ENCODE measurements at regions not wholly inside any gene's neighbourhood (a gene's known extent, or its start where the extent isn't known, plus 50 kb on each side); places are given as distances from the start of the nearest gene placed in this dataset.

DNA sequence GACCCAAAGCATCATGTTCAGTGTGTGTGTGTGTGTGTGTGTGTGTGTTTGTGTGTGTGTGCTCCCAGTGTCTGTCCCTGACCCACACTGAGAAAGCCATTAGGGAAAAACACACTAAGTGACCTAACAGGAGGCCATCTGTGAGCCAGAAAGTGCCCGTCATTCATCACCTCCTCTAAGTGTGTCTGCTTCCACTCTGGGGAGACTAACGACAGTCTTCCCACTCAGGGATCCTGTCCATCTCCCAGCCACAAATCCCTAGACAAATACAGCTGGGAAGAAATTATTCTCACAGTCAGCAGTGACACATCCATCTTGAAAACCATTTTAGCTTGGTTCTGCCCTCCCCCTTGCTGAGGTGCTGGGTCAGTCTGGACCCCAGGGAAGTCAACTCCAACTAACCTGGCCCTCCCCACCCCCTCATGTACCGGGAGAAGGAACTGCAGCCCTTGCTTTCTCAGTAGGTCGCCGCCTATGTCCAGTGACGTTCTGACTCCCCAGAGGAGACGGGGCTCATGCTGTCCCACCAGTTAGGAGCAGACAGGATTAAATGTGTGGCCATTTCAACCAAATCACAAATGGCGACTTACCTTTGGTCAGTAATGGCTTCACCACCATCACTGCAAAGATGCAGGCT lies 296.5 kb upstream of the ZNF32 start:
- DNase-seq, result no peak

DNA sequence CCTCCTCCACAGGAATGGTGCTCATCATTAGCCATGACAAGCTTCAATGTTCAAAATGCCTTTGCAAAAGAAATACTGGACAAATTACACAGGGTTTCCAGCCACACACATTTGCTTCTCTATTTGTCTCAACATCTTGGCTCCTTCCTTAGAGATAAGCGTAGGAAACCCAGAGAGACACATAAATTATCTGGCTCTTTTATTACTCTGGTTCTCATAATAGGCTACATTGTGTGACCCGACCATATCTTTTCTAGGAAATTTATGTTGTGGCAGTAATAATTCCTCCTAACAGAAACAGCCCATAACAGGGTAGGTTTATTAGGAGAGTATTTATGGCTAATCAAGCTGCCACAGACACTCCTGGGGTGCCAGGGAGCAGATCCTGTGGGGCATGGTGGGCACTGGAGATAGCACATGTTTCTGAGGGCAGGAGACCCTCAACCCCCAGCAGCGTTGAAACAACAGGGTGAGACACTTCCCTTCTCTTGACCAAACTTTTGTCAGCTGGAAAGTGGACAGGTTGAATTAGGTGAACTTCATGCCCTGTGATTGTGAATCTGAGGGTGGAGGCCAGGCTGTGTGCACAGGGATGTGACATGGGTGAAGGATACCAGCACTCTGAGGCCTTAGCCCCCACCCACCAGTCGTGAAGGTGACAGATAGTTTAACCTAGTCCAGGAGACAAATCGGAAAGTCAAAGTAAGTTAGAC lies 295.9 kb upstream of the ZNF32 start:
- DNase-seq, result no peak

DNA sequence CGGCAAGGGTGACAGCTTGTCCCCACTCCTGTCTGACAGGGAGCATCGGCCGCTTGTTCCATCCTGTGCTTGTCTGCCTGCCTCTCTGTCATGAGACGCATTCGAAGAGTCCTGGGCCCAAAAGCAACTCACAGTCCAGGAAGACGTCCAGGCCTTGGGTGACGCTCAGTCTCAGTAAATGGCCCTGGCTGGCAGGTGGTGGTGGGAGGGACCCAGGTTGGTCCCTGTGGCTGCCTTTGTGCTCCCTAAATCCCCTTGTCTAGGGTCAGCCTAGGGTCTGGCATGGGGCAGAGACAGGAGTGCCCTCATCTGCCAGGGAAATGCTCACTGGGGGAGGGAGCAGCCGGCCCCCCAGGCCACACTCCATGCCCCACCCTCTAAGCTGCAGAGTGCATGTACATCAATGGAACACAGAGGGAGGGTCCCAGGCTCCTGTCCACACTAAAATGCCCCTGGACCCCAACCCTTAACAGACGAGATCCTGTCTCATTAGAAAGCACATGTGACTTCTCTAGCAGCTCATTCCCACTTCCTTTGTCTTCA lies 295.2 kb upstream of the ZNF32 start:
- DNase-seq, result no peak

DNA sequence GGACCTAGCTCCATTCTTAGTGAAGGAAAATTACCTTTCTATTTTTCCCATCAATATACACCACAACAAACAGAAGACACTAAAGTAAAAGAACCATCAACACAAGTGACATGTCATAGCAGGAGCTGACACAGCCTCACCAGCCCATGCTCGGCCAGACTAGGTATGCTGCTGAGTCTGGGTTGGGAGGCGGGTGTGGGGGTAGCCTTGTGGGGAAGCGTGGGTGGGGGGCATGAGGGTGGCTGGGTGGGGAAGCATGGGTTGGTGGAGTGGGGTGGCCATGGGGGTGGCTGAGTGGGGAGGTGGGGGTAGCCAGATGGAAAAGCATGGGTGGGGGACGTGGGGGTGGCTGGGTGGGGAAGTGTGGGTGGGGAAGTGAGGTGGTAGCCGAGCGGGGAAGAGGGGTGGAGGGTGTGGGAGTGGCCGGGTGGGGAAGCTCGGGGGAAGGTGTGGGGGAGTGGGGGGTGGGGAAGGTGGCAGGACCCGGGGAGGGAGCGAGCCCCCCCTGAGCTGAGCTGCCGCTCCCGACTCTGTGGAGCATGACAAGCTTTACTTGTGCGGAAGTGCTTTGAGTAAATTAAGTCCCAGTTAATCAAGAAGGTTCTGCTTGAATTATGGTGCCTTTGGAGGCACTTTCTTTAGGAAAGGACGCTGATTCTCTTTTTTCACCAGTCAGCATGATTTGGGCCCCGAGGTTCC lies 294.6 kb upstream of the ZNF32 start:
- DNase-seq, result no peak

DNA sequence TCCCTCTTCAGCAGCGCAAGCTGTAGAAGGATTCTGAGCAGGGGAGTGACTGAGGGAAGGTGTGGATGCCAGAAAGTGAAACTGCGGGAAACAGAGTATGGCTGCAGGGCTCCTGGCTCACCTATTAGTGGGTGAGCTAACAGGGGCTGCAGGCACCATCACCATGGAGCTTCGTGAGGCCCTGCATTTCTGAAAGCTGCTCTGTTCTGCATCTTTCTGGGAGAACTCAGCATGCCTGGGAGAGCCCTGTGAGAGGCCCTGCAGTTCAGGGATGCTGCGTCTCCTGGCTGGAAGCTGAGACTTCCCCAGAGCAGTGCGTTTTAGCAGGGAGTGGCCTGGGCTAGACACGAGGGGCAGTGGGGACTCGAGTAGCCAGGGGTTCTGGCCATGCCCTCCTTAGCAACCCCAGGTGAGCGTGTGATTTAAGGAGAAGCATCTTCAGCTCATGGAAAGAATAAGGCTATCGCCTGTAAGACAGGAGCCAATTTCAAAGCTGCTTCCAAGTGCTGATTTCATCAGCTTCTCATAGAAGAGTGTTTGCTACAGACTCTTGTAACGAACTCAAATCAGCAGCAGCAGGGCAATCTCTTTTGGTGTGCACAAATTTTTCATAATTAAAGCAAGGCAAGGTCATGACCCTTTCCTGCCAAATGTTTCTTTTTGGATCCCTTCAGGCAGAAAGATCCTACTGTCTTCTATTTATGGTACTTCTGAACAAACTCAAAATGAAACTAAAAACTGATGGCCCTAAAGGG lies 293.6 kb upstream of the ZNF32 start:
- DNase-seq, result no peak

DNA sequence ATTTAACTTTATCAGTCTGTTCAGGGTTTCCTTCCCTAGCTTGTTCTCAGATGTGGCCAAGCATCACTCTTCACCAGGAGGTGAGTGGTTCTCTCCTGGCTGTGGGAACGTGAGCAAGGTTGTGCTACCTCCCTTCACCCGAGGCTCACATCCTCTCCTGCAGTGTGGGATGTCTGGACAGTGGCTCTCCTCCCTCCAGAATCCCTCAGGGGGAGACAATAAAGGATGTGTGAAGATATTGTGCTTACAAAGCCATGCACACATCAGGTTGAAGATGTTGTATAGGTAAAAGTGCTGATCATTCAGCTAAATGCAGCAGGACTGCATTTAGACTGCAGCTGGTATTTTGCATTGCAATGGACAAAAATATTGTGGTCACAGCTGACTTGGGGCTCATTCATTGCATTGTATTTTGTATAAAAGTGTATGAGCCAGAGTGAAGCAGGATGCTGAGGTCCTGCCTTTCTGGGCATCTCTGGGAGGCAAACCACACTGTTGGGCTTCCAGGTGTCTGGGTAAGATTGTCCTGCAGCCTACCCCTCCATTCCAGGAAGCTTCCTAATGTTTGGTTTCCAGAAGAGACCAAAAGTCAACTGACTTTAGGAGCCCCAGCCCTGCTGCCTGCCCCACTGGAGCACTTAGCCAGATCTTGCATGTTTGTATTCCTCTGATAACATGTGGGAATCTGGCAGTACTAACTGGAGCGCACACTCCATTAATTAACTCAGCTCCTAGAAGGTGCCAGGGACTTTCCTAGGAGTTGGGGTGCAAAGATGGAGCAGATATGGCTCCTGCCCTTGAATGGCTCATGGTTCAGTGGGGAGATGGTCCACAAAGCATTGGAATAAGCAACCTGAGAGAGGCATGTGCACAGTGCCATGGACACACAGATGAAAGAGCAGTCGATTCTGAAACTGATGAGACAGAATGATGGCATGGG lies 292.5 kb upstream of the ZNF32 start:
- no peak for DNase-seq

DNA sequence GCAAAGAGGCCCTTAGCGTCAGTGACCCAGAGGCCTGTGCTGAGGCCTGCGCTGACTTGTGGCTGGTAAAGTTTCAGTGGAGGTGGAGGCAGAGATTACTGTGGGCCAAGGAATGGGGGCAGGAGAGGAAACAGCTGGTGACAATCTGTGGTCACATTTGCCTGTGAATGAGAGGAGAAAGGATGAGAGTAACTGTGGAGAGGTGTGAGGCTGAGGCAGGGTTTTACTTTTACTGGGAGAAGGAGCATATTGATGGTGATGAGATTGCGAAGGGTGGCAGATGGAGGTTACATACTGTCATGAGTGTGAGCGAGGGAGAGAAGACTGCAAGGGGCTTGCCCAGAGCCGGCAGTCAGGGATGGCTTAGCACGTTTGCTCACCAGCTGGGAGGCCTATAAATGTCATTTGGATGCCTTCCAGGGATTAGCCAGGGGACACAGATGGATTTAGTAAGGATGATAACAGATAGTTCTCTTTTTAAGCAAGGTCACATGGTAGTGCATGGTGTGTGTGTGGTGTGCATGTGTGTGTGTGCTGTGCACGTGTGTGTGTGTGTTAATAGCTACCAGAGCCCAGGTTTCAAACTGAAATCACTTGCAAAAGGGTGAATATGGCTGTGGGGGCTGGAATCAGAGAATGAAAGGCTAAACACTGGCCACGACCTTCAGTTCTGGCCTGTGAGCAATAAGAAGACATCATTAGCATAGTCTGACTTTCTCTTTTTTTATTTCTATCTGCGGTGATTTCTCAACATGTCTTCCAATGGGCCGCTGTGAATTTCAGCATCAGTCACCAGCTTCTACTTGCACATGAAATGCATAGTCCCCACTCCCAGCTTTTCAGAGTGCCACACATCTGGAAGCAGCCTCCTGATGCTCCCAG lies 291.5 kb upstream of the ZNF32 start:
- no peak for DNase-seq

DNA sequence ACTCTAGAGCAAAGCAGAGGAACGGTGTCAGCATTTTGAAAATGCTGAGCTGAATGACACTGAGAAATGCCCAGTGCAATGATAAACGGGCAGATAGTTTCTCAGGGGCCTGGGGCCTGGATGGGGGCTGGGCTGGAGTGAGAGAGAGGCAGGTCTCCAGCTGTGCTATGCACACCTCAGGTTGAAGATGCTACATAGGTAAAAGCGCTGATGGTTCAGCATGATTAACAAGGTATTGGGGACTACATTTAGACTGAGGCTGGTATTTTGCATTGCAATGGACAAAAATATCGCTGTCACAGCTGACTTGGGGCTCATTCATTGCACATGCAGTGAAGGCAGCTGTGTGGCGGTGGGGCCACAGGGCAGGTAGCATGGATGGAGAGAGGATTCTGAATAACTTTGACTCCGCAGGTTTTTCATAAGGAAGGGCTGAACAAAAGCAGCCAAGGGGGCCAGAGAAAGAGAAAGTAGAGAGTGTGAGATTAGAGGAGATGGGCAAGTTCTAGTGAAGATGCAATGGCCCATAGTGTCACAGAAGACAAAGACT lies 290.8 kb upstream of the ZNF32 start:
- DNase-seq, result no peak

DNA sequence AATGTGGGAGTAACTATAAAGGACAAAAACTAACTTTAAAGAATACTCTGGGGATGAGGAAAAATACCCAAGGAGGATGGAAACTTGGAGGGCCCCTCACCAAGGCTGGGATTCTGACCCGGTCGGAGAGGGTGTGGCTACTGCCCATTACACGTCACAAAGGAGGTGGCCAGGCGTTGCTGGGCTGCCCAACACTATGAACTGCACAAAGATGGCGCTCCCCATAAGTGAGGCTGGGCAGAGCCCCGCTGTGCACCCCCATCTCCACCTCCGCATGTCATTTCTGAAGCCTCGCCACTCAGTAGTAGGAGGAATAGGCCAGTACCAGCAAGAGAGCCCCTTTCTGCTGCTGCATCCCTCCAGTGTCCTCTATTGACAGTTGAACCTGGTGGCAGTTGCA lies 290.1 kb upstream of the ZNF32 start:
- no peak for DNase-seq

DNA sequence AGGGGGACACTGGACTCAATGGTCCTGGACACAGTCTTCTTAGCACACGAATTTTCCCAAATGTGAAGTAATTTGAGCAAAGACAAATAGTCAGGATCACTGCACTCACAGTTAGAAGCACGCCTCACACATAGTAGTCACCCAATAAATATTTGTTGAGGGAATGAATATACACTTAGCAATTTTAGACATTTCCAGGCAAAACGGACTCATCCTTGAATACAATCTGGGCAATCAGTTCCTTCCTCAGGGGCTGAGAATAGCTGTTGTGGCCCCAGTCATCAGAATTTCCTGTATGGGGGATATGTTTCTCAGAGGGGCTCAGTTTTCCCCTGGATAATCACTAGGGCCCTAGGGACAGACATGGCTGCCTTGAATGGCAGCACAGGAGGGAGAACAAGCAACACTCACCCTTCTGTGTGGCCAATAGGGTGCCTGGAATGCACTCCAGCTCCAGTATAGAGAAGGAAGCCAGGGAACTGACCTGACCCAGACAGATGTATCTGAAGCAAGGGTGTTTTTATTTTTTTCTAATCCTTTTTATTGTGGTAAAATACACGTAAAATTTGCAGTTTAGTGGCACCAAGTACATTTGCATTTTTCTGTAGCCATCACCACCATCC lies 282.7 kb upstream of the ZNF32 start:
- DNase-seq, result no peak

DNA sequence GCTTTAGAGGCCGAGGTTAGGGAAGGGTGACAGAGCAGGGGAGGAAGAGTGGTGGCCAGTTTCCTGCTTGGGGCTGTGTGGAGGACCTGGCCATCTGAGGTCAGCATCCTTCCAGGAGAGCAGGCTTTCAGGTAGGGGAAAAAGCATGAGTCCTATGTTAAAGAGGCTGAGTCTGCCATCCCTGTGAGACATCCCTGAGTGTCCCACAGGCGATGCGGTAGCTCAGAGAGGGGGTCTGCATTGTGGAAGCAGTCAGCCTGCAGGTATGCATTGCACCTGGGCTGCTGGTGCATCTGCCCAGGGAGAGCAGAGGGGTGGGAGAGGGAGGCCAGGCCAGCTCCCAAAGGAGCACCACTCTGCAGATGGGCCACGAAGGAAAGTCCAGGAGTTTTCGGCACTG lies 282.1 kb upstream of the ZNF32 start:
- no peak for DNase-seq

DNA sequence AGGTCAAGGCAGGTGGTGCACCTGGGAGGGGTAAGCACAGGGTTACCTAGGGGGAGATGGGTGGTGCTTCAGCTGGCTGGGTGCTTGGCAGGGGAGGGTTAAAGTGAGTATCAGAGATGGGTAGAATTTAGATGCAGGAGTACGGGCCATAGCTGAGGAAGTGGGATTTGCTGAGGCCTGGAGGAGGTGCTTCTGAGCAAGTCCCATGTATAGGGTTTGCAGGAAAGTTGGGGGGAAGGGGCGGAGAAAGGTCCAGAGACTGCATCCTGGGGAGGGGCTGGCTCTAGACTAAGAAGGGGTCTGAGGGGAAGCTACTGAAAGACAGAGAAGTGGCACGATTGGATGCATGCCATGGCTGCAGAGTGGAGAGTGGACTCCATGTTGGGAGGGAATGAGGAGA lies 281.6 kb upstream of the ZNF32 start:
- no peak for DNase-seq

DNA sequence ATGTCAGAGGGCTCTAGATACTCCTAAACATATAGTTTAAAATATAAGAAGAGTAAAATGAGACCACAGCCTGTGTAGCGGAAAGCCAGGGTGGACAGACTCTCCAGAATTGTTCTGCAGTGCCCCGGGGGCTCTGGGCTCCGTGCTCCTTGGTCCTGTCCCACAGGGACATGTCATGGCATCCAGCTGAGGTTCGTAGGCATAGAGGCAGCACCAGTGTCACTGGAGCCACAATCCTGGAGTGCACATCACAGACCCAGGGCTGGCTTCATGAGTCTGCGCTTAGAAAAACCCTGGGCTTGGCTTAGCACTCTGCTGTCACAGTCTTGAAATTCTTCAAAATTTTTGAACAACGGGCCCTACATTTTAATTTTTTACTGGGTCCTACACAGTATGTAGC lies 280.4 kb upstream of the ZNF32 start:
- DNase-seq, result no peak

DNA sequence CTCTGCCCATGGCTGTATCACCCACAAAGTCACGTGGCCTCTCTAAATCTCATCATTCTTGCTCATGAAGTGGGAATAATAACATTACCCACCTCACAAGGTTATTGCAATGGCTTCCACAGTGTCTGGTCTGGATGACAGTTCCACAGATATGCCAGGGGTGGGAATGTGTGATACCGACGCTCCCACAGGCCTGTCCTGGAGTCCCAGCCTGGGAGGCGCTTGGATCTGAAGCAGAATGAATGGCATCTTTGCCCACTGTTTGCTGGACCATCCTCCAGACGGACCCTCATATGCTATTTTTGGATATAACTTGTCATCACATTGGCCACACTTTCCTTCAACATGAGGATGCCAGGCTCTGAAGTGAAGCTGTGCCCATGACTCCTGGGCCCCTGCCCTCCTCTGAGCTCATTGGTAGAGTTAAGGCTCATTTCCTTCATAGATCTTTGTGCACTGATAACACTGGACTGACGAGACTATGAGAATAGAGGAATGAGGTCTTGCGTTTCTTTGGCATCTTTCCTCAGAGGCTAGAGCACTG lies 279.8 kb upstream of the ZNF32 start:
- no peak for DNase-seq

DNA sequence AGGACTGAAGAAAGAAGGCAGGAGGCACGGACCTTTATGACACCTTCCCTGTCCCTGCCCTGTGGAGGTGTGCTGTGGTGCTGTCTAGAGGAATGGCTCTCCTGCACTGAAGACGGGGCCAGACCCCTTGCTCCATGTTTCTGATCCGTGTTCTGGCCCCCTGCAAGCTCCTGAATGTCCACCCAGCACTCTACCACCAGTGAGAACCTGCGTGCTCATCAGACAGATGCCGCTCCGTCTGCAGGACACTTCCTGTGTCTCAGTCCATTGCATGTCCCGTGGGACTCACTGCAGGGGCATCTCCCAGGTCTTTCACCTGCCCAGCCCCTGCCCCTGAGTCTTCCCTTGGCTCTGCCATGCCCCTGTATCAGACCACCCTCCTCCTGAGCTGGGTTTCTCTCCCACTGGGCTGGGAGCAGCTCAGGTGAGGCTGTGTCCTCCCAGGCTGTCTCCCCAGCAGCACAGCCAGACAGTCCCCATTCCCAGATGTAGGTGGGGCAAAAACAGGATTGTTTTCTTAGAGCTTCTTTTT lies 278.3 kb upstream of the ZNF32 start:
- no peak for DNase-seq

DNA sequence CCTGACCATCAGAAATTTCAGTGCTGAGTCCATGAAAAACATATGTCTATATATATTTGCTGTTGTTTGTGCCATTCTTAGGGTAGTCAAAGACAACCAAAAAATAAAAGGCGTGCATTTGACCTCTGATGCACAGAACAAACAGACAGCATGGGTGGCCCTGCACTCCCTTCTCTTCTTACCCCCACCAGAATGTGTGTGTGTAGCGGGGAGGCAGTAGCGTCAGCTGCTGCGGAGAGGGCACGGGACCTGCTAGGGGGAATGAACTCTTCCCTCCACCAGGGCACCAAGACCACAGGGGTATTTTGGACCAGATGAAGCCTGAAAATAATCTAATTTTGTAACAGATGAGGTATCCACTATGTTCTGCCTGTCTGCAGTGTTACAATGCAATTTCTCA lies 277.7 kb upstream of the ZNF32 start:
- no peak for DNase-seq

DNA sequence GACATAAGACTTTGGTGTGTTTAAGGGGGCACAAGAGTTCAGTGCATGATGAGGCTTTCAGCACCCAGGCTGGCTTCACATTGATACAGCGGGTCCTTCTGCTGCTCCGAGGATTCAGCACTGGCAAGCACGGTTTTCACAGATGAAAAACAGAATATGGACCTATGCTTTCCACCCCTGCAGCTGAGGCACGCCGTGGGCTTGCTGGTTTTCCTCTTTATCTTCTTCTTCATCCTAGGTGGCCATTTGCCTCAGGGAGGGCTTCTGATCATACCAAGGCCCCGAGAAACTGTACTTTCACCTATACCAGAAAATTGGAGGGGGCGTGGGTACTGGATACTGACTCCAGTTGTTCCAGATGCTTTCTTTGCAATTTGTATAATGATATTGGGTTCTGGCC lies 277.1 kb upstream of the ZNF32 start:
- no peak for DNase-seq

DNA sequence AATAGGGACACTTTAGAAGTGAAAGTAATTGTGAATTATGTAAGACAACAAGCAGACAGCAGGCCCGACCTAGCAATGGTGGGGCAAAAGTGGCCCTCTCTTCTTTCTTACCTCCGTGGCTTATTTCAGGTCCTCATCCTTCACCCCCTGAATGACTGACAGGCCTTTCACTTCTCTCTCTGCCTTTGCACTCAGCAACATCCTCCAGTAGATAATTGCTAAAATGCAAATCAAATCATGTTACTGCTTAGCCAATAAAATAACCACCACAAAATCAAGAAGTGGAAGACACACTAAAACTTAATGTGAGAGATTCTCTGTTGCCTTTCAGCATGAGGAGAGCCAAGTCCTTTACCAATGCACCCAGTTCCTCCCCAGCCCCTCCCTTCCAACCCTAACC lies 274.6 kb upstream of the ZNF32 start:
- no peak for DNase-seq
